H9 (cell line): ENCODE measurements at regions not wholly inside any gene's neighbourhood (a gene's known extent, or its start where the extent isn't known, plus 50 kb on each side); places are given as distances from the start of the nearest gene placed in this dataset.

Experiments
- DNase-seq: peaks from one replicate; pipeline ENCODE4 v3.0.0-alpha.2; 2017
- H2AFZ ChIP-seq: one replicate; pipeline ENCODE4 v1.6.1; 2013; ENCODE audit warnings: mild to moderate bottlenecking, low read length, control low read depth, moderate library complexity
- H2AK5ac ChIP-seq: 2 replicates; pipeline ENCODE4 v1.6.1; 2013; ENCODE audit warnings: low read length, control low read depth, mixed read lengths; ENCODE audit not compliant: insufficient read length
- H2BK120ac ChIP-seq: one replicate; pipeline ENCODE4 v1.6.1; 2013; ENCODE audit warnings: low read depth, mild to moderate bottlenecking, low read length, control low read depth, inconsistent platforms; ENCODE audit not compliant: poor library complexity, severe bottlenecking
- H2BK12ac ChIP-seq: 2 replicates; pipeline ENCODE4 v1.6.1; 2013; ENCODE audit warnings: low read length, control low read depth, mixed read lengths, low read depth; ENCODE audit not compliant: insufficient read length
- H2BK15ac ChIP-seq: 2 replicates; pipeline ENCODE4 v1.6.1; 2013; ENCODE audit warnings: low read depth, low read length, control low read depth
- H2BK20ac ChIP-seq: one replicate; pipeline ENCODE4 v1.6.1; 2013; ENCODE audit warnings: low read depth, mild to moderate bottlenecking, low read length, control low read depth, inconsistent platforms; ENCODE audit not compliant: poor library complexity, severe bottlenecking
- H2BK5ac ChIP-seq: 2 replicates; pipeline ENCODE4 v1.6.1; 2013; ENCODE audit warnings: low read length, control low read depth, mixed read lengths; ENCODE audit not compliant: insufficient read length
- H3K14ac ChIP-seq: 2 replicates; pipeline ENCODE4 v1.6.1; 2013; ENCODE audit warnings: low read length, control low read depth; ENCODE audit not compliant: insufficient read depth
- H3K18ac ChIP-seq: 2 replicates; pipeline ENCODE4 v1.6.1; 2013; ENCODE audit warnings: low read depth, mild to moderate bottlenecking, mixed read lengths, low read length, control low read depth; ENCODE audit not compliant: insufficient read length
- H3K23ac ChIP-seq: 2 replicates; pipeline ENCODE4 v1.6.1; 2013; ENCODE audit warnings: low read length, control low read depth, mixed read lengths, low read depth; ENCODE audit not compliant: insufficient read length
- H3K23me2 ChIP-seq: 2 replicates; pipeline ENCODE4 v1.6.1; 2013; ENCODE audit warnings: low read depth, mild to moderate bottlenecking, mixed read lengths, low read length, control low read depth; ENCODE audit not compliant: insufficient read length, poor library complexity, severe bottlenecking
- H3K27ac ChIP-seq: 2 replicates; pipeline ENCODE4 v1.5.1; 2013; ENCODE audit warnings: low read length, control low read depth, mixed read lengths, low read depth; ENCODE audit not compliant: insufficient read length
- H3K27me3 ChIP-seq: 2 replicates; pipeline ENCODE4 v1.6.1; 2013; ENCODE audit warnings: low read length, control low read depth, inconsistent platforms; ENCODE audit not compliant: insufficient read depth
- H3K4ac ChIP-seq: 2 replicates; pipeline ENCODE4 v1.6.1; 2013; ENCODE audit warnings: low read depth, mild to moderate bottlenecking, control low read depth, inconsistent platforms, low read length, moderate library complexity
- H3K4me1 ChIP-seq: 2 replicates; pipeline ENCODE4 v1.6.1; 2013; ENCODE audit warnings: low read length, control low read depth, inconsistent platforms; ENCODE audit not compliant: insufficient read depth
- H3K4me2 ChIP-seq: 2 replicates; pipeline ENCODE4 v1.6.1; 2013; ENCODE audit warnings: low read length, control low read depth, mixed read lengths; ENCODE audit not compliant: insufficient read length, insufficient read depth
- H3K56ac ChIP-seq: 2 replicates; pipeline ENCODE4 v1.6.1; 2013; ENCODE audit warnings: low read depth, mild to moderate bottlenecking, mixed read lengths, low read length, control low read depth; ENCODE audit not compliant: insufficient read length
- H3K79me1 ChIP-seq: 2 replicates; pipeline ENCODE4 v1.6.1; 2013; ENCODE audit warnings: low read depth, mild to moderate bottlenecking, moderate library complexity, low read length, control low read depth, inconsistent platforms; ENCODE audit not compliant: insufficient read depth, poor library complexity, severe bottlenecking
- H3K79me2 ChIP-seq: 2 replicates; pipeline ENCODE4 v1.6.1; 2013; ENCODE audit warnings: low read length, control low read depth, inconsistent platforms; ENCODE audit not compliant: insufficient read depth
- H3K9ac ChIP-seq: 2 replicates; pipeline ENCODE4 v1.6.1; 2013; ENCODE audit warnings: low read length, control low read depth, mixed read lengths; ENCODE audit not compliant: insufficient read length; ENCODE audit errors: extremely low read depth
- H3K9me3 ChIP-seq: one replicate; pipeline ENCODE4 v1.6.1; 2013; ENCODE audit warnings: low read depth, low read length, inconsistent platforms; ENCODE audit not compliant: control insufficient read depth
- H3T11ph ChIP-seq: one replicate; pipeline ENCODE4 v1.6.1; 2013; ENCODE audit warnings: mild to moderate bottlenecking, low read length, control low read depth, inconsistent platforms
- H4K20me1 ChIP-seq: one replicate; pipeline ENCODE4 v1.6.1; 2013; ENCODE audit not compliant: control insufficient read depth, insufficient read length, insufficient read depth
- H4K5ac ChIP-seq: 2 replicates; pipeline ENCODE4 v1.6.1; 2013; ENCODE audit warnings: low read depth, mild to moderate bottlenecking, mixed read lengths, low read length, control low read depth; ENCODE audit not compliant: insufficient read length
- H4K8ac ChIP-seq: replicated peaks from 2 replicates; pipeline ENCODE4 v1.6.1; 2013; ENCODE audit warnings: low read length, control low read depth, mixed read lengths, low read depth; ENCODE audit not compliant: insufficient read length
- H4K91ac ChIP-seq: 2 replicates; pipeline ENCODE4 v1.6.1; 2013; ENCODE audit warnings: low read depth, mild to moderate bottlenecking, moderate library complexity, mixed read lengths, low read length, control low read depth; ENCODE audit not compliant: insufficient read length
- H3K27ac Mint-ChIP-seq, 3 experiments: 2 replicates in 2 of 3; 3 replicates in 1 of 3; pipeline ENCODE4 v1.8.0; 2020 to 2021; ENCODE audit warnings: mixed read lengths in 3 of 3, mild to moderate bottlenecking in 1 of 3, moderate library complexity in 1 of 3
- H3K27me3 Mint-ChIP-seq: 2 replicates; pipeline ENCODE4 v1.8.0; 2021; ENCODE audit warnings: low read depth, mild to moderate bottlenecking, moderate library complexity, mixed read lengths
- H3K36me3 Mint-ChIP-seq, 3 experiments: 2 replicates in 2 of 3; 3 replicates in 1 of 3; pipeline ENCODE4 v1.8.0; 2020 to 2021; ENCODE audit warnings: low read depth in 3 of 3, mixed read lengths in 3 of 3; ENCODE audit not compliant: insufficient read depth in 1 of 3
- H3K4me1 Mint-ChIP-seq, 2 experiments: 2 replicates each; pipeline ENCODE4 v1.8.0; 2020; ENCODE audit warnings: mixed read lengths in 2 of 2
- H3K4me3 Mint-ChIP-seq, 2 experiments: 2 replicates in 1 of 2; 3 replicates in 1 of 2; pipeline ENCODE4 v1.8.0; 2020 to 2021; ENCODE audit warnings: mild to moderate bottlenecking in 2 of 2, mixed read lengths in 2 of 2, moderate library complexity in 1 of 2
- H3K9me3 Mint-ChIP-seq, 2 experiments: 2 replicates in 1 of 2; 3 replicates in 1 of 2; pipeline ENCODE4 v1.8.0; 2020; ENCODE audit warnings: mild to moderate bottlenecking in 2 of 2, mixed read lengths in 2 of 2, moderate library complexity in 1 of 2
- CTCF ChIP-seq: fragments of 200-600 bp; sonication (generic); conservative IDR thresholded peaks from 3 replicates; pipeline ENCODE4 v1.8.0; 2021; ENCODE audit warnings: antibody characterized with exemption, mild to moderate bottlenecking
- WGBS: extraction: QIAGEN DNeasy Blood & Tissue Kit; methylation state at CpG from one replicate; pipeline ENCODE4 v1.1.7; 2013; ENCODE audit warnings: missing lambda C conversion rate, low lambda C conversion rate, mixed read lengths; ENCODE audit not compliant: insufficient read length; ENCODE audit errors: extremely low coverage; 5-methylcytosine and 5-hydroxymethylcytosine counted together

GRCh38 chr12:89033062-89033461, 319.2 kb downstream of the DUSP6 start:
- H2BK15ac ChIP-seq, result no peak overlapping the region
- H3K4ac ChIP-seq, result no peak overlapping the region
- H3K79me1 ChIP-seq, result no peaks in the 10 kb centered on the region
- H4K8ac ChIP-seq, result no peak overlapping the region
- Mint-ChIP-seq H3K9me3 (no peaks in the 10 kb centered on the region), H3K4me1 (peaks cover 0 to 2% of the 10 kb centered on the region in 2 experiments; a peak in 1 of 4 replicates), H3K4me3 (no peak overlapping the region), H3K27me3 (no peaks in the 10 kb centered on the region; the same call in 1 of the 2 replicates), H3K36me3 (no peaks in the 10 kb centered on the region), H3K27ac (no peak overlapping the region)
- H3K18ac ChIP-seq, result no peak overlapping the region
- no peak overlapping the region for H3K27ac ChIP-seq
- H3K9ac ChIP-seq, result no peak overlapping the region
- no peaks in the 10 kb centered on the region for H4K20me1 ChIP-seq
- no peaks in the 10 kb centered on the region for H3K23me2 ChIP-seq
- H3K56ac ChIP-seq, result no peak overlapping the region
- no peak for TF ChIP-seq CTCF
- H4K5ac ChIP-seq, result no peak overlapping the region
- WGBS, result no CpG with 5 or more reads among the region's 3 CpGs
- H3K4me1 ChIP-seq, result no peaks in the 10 kb centered on the region
- no peak overlapping the region for H4K91ac ChIP-seq
- H3K9me3 ChIP-seq, result no peaks in the 10 kb centered on the region
- H2BK20ac ChIP-seq, result no peak overlapping the region
- no peak overlapping the region for H3K4me2 ChIP-seq
- H3K14ac ChIP-seq, result no peak overlapping the region
- H2AFZ ChIP-seq, result no peak overlapping the region
- no peaks in the 10 kb centered on the region for H3K27me3 ChIP-seq
- no peak overlapping the region for H2BK5ac ChIP-seq
- no peaks in the 10 kb centered on the region for H3K79me2 ChIP-seq
- H2BK120ac ChIP-seq, result no peak overlapping the region
- H2AK5ac ChIP-seq, result no peak overlapping the region
- DNase-seq, result no peak
- H3K23ac ChIP-seq, result no peak overlapping the region
- no peak overlapping the region for H3T11ph ChIP-seq
- H2BK12ac ChIP-seq, result no peak overlapping the region
